NCI-H2029 treated with DMSO at 0.1 percent for 48 hours (cell line): ENCODE measurements at regions not wholly inside any gene's neighbourhood (a gene's known extent, or its start where the extent isn't known, plus 50 kb on each side); places are given as distances from the start of the nearest gene placed in this dataset.
A peak's percentile ranks its signal among the peaks of the same experiment; 100 is the strongest.

ENCODE experiments used
- DNase-seq: peaks from one replicate; lab custom pipeline; 2025; lab: John Stamatoyannopoulos, UW

- no peak for DNase-seq
These were observed 387.0 kb downstream of the BCOR start for GRCh38 chrX:39710776-39711175.

- no peak for DNase-seq
These were observed 383.3 kb downstream of the BCOR start for GRCh38 chrX:39714471-39714870.

- no peak for DNase-seq
These were observed 381.4 kb downstream of the BCOR start for GRCh38 chrX:39716401-39716800.

- no peak for DNase-seq
These were observed 380.8 kb downstream of the BCOR start for GRCh38 chrX:39716802-39717540.

- DNase-seq = no peak
These were observed 378.8 kb downstream of the BCOR start for GRCh38 chrX:39718981-39719380.

GRCh38 chrX:39720945-39721344 is 376.8 kb downstream of the BCOR start:
- no peak for DNase-seq

GRCh38 chrX:39721566-39722279 is 376.0 kb downstream of the BCOR start:
- DNase-seq = no peak

- no peak for DNase-seq
These were observed 373.2 kb downstream of the BCOR start for GRCh38 chrX:39724544-39724943.

- no peak for DNase-seq
These were observed 372.6 kb downstream of the BCOR start for GRCh38 chrX:39725114-39725513.

- DNase-seq = no peak
These were observed 371.7 kb downstream of the BCOR start for GRCh38 chrX:39725928-39726619.

- DNase-seq = peak; percentile 16
These were observed 371.0 kb downstream of the BCOR start for GRCh38 chrX:39726771-39727170.

- no peak for DNase-seq
These were observed 369.7 kb downstream of the BCOR start for GRCh38 chrX:39728025-39728424.

- no peak for DNase-seq
These were observed 368.7 kb downstream of the BCOR start for GRCh38 chrX:39728852-39729598.

GRCh38 chrX:39729981-39730661 is 367.6 kb downstream of the BCOR start:
- no peak for DNase-seq

GRCh38 chrX:39730662-39731329 is 367.0 kb downstream of the BCOR start:
- no peak for DNase-seq

- DNase-seq = no peak
These were observed 366.5 kb downstream of the BCOR start for GRCh38 chrX:39731330-39731667.

- no peak for DNase-seq
These were observed 366.0 kb downstream of the BCOR start for GRCh38 chrX:39731735-39732134.

- DNase-seq = no peak
These were observed 364.0 kb downstream of the BCOR start for GRCh38 chrX:39733745-39734144.

GRCh38 chrX:39734174-39734776 is 363.5 kb downstream of the BCOR start:
- peak; percentile 25 for DNase-seq
